Omental fat pad (tissue), 3 donors: ENCODE measurements at regions not wholly inside any gene's neighbourhood (a gene's known extent, or its start where the extent isn't known, plus 50 kb on each side); places are given as distances from the start of the nearest gene placed in this dataset.

Experiments used
- ATAC-seq: fragments of 150-250 bp; one replicate; pipeline ENCODE4 v1.9.1; 2016; ENCODE audit warnings: mild to moderate bottlenecking, moderate library complexity; ENCODE audit not compliant: low FRiP score
- DNase-seq: peaks from one replicate; pipeline ENCODE4 v3.0.0-alpha.2; 2019; ENCODE audit warnings: low spot score
- TF ChIP-seq, protein P1 (sequence below), 3 donors: fragments of 450-650 bp; IDR thresholded peaks; one replicate each; pipeline ENCODE4 v1.5.1; 2016 to 2017; ENCODE audit warnings: antibody characterized with exemption in 3 of 3, mild to moderate bottlenecking in 3 of 3, moderate library complexity in 2 of 3

DNA sequence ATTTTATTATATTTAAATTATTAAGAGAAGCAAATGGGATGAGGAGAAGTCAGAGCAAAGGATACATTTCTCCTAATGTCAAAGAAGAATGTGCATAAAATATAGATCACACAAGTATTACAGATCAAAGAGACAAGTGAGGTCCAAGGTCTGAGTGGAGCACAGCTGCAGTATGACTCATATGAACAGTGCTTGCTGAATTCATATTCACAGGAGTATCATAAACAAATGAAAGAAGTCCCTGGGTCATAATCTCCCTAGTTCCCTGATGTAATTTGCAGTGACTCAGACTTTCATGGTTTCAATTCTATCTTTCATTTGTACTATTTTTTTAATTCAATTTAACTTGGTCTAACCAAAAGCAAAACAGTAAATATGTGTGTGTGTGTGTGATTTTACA lies 499.0 kb upstream of the CCDC179 start:
- no peak for DNase-seq
- TF ChIP-seq, protein P1, sequence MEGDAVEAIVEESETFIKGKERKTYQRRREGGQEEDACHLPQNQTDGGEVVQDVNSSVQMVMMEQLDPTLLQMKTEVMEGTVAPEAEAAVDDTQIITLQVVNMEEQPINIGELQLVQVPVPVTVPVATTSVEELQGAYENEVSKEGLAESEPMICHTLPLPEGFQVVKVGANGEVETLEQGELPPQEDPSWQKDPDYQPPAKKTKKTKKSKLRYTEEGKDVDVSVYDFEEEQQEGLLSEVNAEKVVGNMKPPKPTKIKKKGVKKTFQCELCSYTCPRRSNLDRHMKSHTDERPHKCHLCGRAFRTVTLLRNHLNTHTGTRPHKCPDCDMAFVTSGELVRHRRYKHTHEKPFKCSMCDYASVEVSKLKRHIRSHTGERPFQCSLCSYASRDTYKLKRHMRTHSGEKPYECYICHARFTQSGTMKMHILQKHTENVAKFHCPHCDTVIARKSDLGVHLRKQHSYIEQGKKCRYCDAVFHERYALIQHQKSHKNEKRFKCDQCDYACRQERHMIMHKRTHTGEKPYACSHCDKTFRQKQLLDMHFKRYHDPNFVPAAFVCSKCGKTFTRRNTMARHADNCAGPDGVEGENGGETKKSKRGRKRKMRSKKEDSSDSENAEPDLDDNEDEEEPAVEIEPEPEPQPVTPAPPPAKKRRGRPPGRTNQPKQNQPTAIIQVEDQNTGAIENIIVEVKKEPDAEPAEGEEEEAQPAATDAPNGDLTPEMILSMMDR (IDR thresholded peaks at IDR 0.05): no peak
- ATAC-seq: no peak

DNA sequence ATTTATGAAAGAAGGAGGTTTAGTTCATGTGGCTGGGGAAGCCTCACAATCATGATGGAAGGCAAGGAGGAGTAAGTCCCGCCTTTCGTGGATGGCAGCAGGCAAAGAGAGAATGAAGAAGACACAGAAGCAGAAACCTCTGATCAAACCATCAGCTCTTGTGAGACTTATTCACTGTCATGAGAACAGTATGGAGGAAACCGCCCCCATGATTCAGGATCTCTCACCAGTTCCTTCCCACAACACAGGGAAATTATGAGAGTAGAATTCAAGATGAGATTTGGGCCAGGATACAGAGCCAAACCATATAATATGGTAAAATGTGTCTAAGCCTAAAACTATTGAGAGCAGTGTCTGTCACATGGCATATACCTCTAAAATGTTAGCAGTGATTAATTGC lies 503.8 kb upstream of the CCDC179 start:
- DNase-seq (no peak), ATAC-seq (no peak)
- TF ChIP-seq, protein P1 (IDR thresholded peaks at IDR 0.05): no peak

DNA sequence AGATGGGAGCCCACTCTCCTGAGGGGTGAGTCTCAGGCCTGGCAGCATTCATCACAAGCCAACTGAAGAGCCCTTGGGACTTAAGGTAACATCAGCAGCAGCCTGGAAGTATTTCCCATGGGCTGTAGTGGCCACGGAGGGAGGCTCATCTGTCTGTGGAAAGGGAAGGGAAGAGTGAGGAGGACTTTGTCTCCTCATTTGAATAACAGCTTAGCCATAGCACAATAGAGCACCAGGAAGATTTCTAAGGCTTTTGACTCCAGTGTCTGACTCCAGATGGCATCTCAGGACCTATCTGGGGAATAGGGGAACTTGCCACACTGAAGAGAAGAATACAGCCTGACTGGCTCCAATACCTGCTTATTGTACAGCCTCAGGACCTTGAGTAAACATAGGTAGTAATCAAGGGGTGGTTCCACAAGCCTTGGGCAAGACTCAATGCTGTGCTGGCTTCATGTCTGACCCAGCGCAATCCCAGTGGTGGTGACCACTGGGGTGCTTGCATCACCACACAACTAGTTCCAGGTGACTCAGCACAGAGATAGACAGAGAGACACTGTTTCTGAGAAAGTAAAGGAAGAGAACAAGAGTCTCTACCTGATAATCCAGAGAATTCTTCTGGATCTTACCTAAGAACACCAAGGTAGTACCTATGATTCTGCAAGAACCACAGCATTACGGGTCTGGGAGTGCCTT lies 510.5 kb upstream of the CCDC179 start:
- TF ChIP-seq, protein P1 (IDR thresholded peaks at IDR 0.05): no peak
- DNase-seq (no peak), ATAC-seq (no peak)

DNA sequence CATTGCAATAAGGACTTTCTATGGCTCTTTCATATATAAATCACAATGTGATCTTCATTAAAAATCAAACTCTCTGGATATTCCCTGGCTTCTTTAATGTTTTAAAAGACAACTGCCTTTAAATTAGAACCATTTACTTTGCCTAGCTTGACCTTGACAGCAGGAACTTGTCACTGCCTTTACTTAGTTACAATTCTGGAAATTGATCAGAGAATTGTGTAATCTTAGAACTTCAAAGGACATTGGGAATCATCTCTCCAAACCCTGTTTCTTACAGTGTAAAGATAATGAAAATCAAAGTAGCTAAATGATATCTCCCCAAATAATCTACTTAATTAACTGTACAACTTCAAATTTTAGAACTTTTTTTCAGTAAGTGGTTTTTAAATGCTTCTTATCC lies 517.6 kb upstream of the CCDC179 start:
- ATAC-seq: no peak

DNA sequence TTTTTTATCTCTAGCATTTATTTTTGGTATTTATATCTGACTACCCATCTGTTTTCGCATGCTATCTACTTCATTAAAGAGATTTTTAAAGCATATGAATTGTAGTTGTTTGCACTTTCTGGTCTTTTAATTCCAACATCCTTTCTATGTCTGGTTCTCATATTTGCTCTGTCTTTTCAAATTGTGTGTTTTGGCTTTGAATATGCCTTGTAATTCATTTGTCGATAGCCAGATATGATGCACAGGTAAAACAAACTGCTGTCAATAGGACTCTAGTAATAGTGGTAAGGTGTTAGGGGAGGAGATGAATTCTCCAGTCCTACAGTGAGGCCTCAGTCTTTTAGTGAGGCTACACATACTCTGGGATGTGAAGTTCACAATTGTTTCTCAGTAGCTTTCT lies 530.8 kb upstream of the CCDC179 start:
- DNase-seq (no peak), ATAC-seq (no peak)
- TF ChIP-seq, protein P1 (IDR thresholded peaks at IDR 0.05): no peak

More for the DNA sequence above, 517.6 kb upstream of the CCDC179 start:
- no peak for DNase-seq
- TF ChIP-seq, protein P1 (IDR thresholded peaks at IDR 0.05): no peak

DNA sequence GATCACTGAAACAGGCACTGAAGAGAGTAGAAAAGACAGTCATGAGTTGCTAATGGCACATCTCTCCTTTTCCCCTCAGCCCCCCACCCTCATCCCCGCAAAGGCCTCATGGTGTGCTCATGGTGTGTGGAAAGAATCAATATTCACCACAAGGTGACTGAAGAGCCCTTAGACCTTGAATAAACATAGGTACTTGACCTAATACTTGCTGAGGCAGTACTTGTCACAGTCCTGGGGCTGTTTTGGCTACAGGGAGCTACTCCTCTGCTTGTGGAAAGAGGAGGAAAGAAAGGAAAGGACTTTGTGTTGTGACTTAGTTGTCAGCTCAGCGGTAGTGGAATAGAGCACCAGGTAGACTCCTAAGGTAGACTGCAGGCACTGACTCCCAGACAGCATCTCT lies 537.8 kb upstream of the CCDC179 start:
- no peak for DNase-seq
- no peak for ATAC-seq
- TF ChIP-seq, protein P1 (IDR thresholded peaks at IDR 0.05): no peak

DNA sequence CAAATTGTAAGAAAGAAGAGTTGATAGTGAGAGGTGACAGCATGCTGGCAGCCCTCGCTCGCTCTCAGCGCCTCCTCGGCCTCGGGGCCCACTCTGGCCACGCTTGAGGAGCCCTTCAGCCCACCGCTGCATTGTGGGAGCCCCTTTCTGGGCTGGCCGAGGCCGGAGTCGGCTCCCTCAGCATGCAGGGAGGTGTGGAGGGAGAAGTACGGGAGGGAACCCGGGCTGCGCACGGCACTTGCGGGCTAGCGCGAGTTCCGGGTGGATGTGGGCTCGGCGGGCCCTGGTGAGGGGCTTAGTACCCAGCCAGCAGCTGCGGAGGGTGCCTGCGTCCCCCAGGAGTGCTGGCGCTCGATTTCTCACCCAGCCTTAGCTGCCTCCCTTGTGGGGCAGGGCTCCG lies 539.7 kb upstream of the CCDC179 start:
- DNase-seq: no peak
- TF ChIP-seq, protein P1 (IDR thresholded peaks at IDR 0.05): no peak
- ATAC-seq: no peak
